Neuron (in vitro differentiated cells): ENCODE measurements at regions not wholly inside any gene's neighbourhood (a gene's known extent, or its start where the extent isn't known, plus 50 kb on each side); places are given as distances from the start of the nearest gene placed in this dataset.
"Not testable (repeated sequence)": the region's sequence is repeated elsewhere in the genome, so short reads cannot be mapped to it uniquely, and the experiment has no call there.

Experiments
- H2AFZ ChIP-seq: one replicate; pipeline ENCODE4 v1.6.1; 2013; ENCODE audit warnings: low read depth, mild to moderate bottlenecking, inconsistent platforms, low read length, moderate library complexity
- H3K27me3 ChIP-seq: one replicate; pipeline ENCODE4 v1.6.1; 2013; ENCODE audit warnings: low read length; ENCODE audit not compliant: insufficient read depth
- H3K36me3 ChIP-seq: one replicate; pipeline ENCODE4 v1.6.1; 2013; ENCODE audit warnings: low read length; ENCODE audit not compliant: insufficient read depth
- H3K4me1 ChIP-seq: one replicate; pipeline ENCODE4 v1.6.1; 2013; ENCODE audit warnings: low read length; ENCODE audit not compliant: insufficient read depth
- H3K4me3 ChIP-seq: 2 replicates; pipeline ENCODE4 v1.5.1; 2013; ENCODE audit warnings: mild to moderate bottlenecking, low read length, moderate library complexity
- H3K9me3 ChIP-seq: one replicate; pipeline ENCODE4 v1.6.1; 2013; ENCODE audit warnings: low read length

DNA sequence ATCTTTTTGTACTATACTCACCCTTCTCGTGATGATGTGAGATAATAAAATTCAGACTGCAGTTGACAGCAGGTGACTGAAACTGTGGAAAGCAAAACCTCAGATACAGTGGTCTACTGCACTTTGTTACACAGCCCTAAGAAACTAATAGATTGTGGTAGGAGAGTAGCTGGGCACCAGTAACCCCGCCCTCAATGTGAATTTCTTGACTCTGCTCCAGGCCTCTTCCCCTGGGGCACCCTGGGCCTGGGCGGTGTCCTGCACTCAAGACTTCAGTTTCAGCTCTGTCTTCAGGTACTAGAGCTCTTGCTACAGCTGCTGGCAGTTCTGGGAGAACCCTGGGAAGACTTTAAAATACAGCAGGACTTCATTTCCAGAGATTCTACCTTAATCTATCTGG lies 197.6 kb upstream of the AVPR1A start:
- Histone ChIP-seq H3K27me3 (no peaks in the 10 kb centered on the region), H3K9me3 (no peaks in the 10 kb centered on the region), H3K4me1 (no peaks in the 10 kb centered on the region), H3K36me3 (no peaks in the 10 kb centered on the region), H3K4me3 (no peak overlapping the region), H2AFZ (no peak overlapping the region)

DNA sequence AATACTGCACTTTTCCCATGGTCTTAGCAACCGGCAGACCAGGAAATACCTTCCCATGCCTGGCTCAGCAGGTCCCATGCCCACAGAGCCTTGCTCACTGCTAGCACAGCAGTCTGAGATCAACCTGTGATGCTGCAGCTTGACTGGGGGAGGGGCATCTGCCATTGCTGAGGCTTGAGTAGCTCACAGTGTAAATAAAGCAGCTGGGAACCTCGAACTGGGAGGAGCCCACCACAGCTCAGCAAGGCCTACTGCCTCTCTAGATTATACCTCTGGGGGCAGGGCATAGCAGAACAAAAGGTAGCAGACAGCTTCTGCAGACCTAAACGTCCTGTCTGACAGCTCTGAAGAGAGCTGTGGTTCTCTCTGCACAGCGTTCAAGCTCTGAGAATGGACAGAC lies 186.2 kb upstream of the AVPR1A start:
- H3K4me1 ChIP-seq, H3K4me3 ChIP-seq, H3K9me3 ChIP-seq, H2AFZ ChIP-seq, H3K27me3 ChIP-seq, H3K36me3 ChIP-seq: not testable (repeated sequence)

DNA sequence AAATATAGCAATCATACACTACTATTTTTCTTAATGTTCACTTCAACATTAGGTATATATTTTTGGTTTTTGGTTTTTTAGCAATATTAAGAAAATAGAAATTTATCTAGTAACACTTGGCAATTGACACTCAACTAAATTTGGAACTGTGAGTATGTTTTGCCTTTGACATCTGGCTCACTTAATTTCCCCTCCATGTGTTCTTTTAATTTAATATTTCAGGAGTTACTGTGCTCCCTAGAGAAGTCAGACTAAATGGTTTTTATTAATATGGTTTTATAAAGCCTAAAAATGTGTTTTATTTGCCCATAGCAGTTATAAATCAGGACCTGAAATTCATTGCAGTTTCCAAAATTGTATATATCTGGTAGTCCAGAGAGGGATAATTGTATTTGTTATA lies 175.3 kb upstream of the AVPR1A start:
- H3K27me3 ChIP-seq = no peaks in the 10 kb centered on the region
- H2AFZ ChIP-seq = no peak overlapping the region
- H3K4me3 ChIP-seq = no peak overlapping the region
- H3K4me1 ChIP-seq = no peaks in the 10 kb centered on the region
- H3K36me3 ChIP-seq = no peaks in the 10 kb centered on the region
- H3K9me3 ChIP-seq = no peaks in the 10 kb centered on the region

DNA sequence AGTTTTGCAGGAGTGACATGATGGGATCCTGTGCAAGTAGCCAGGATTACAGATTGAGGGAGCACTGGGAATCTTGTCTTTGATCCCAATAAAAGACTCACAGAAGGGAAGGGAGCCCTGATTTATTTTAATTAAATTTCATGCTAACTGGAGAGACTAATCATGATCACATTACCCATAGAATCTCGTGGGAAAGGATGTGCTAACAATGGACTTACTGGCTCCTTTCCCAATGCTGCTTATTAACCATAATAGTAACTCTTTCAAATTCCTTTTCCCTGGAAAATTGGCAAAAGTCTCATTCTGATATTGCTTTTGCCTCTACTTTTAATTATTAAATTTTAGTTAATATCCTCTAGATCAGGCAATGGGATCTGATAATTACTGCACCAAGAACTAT lies 174.8 kb upstream of the AVPR1A start:
- Histone ChIP-seq H2AFZ (no peak overlapping the region), H3K36me3 (no peaks in the 10 kb centered on the region), H3K27me3 (no peaks in the 10 kb centered on the region), H3K4me1 (no peaks in the 10 kb centered on the region), H3K4me3 (no peak overlapping the region), H3K9me3 (no peaks in the 10 kb centered on the region)

DNA sequence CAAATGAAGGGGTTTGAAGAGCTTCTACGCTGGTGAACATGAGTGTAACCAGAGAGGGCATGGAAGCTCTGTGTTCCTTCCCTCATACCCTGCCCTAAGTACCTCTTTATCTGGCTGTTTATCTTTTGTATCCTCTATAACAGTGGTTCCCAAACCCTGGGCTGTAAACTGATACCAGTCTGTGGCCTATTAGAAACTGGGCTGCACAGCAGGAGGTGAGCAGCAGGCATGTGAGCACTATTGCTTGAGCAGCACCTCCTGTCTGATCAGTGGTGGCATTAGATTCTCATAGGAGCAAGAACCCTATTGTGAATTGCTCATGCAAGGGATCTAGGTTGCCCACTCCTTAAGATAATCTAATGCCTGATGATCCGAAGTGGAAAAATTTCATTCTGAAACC lies 172.9 kb upstream of the AVPR1A start:
- Histone ChIP-seq H2AFZ (no peak overlapping the region), H3K9me3 (no peaks in the 10 kb centered on the region), H3K4me1 (no peaks in the 10 kb centered on the region), H3K27me3 (no peaks in the 10 kb centered on the region), H3K36me3 (no peaks in the 10 kb centered on the region), H3K4me3 (no peak overlapping the region)

DNA sequence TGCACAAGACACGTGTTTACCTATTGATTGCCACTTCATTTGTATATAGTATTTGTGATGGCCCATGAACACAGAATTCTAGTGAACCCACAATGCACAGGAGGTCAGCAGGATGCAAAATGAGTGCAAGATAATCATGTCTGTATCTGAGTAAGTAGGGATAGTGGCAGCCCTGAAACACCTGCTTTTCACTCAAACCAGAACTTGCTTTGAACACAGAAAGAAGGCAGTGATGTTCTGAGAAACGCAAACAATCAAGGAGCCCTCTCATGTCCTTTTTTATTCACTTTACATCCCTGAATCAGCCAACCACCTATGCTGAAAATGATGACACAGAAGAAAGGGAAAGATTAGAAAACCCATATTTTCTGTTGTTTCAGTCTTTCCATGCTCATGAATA lies 170.4 kb upstream of the AVPR1A start:
- Histone ChIP-seq H3K9me3 (no peaks in the 10 kb centered on the region), H3K27me3 (no peaks in the 10 kb centered on the region), H3K4me1 (no peaks in the 10 kb centered on the region), H2AFZ (no peak overlapping the region), H3K36me3 (no peaks in the 10 kb centered on the region), H3K4me3 (no peak overlapping the region)

DNA sequence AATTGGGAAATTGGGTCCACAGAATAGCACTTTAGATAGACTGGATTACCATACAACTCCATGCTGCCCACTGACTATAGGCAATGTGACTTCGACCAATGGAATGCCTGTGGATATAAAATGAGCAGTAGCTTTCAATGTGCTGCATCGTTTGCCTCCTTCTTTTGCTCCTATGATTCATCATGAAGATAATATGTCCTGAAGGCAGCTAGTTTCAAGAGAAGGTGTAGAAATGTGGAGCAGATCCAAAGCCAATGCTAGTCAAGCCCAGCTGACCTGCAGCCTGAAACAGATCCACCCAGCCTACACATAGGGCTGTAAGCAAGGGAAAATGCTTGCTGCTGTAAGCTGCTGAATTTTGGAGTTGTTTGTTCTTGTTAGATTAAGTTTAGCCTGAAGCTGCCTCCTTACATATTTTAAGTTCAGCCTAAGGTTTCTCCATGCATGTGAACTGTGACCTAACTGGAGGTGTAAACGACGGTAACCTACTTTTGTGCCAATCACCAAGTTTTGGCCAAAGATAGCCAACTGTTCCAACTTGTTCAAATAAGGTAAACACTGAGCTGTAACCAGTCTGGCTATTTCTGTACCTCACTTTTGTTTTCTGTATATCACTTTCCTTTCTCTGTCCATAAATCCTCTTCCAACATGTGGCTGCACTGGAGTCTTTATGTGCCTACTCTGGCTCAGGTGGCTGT lies 169.1 kb upstream of the AVPR1A start:
- Histone ChIP-seq H3K36me3 (no peaks in the 10 kb centered on the region), H3K4me1 (no peaks in the 10 kb centered on the region), H3K4me3 (no peak overlapping the region), H3K9me3 (no peaks in the 10 kb centered on the region), H2AFZ (no peak overlapping the region), H3K27me3 (no peaks in the 10 kb centered on the region)

DNA sequence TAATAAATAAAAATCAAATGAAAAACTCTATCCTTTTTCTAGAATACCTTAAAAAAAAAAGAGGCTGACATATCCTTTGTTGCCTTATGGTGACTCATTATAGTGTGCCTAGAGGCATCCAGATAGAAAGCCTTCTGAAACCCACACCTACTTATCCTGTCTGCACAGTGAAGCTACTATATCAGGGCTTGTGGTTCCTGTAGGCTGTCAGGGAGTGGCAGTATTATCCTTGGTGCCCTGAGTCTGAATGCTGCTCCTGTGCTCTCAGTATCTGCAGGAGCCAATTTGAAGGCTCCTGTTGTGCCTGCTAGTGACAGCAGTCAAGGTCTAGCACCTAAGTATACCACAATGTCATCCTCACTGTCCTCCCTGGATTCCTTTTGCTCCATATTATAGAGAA lies 168.4 kb upstream of the AVPR1A start:
- Histone ChIP-seq H3K4me3 (no peak overlapping the region), H2AFZ (no peak overlapping the region), H3K36me3 (no peaks in the 10 kb centered on the region), H3K9me3 (no peaks in the 10 kb centered on the region), H3K4me1 (no peaks in the 10 kb centered on the region), H3K27me3 (no peaks in the 10 kb centered on the region)

DNA sequence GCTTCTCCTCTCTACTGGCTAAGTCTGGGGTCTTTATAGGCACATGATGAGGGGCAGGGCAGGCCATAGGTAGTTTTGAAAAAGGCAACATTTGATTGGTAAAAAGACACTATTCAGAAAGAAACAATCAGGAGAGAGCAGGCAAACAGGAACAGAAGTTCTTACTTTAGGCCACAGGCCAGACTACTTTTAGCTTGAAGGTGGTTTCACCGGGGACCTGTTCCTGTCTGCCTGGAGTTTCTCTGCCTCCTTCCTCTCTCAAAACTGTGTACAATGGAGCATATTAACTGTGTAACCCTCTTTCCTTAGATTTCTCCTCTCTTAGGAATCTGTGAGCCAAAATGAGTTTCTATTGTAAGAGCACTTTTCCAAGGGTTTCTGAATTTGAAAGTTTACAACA lies 167.9 kb upstream of the AVPR1A start:
- Histone ChIP-seq H3K9me3 (no peaks in the 10 kb centered on the region), H3K27me3 (no peaks in the 10 kb centered on the region), H3K4me1 (no peaks in the 10 kb centered on the region), H2AFZ (no peak overlapping the region), H3K36me3 (no peaks in the 10 kb centered on the region), H3K4me3 (no peak overlapping the region)

DNA sequence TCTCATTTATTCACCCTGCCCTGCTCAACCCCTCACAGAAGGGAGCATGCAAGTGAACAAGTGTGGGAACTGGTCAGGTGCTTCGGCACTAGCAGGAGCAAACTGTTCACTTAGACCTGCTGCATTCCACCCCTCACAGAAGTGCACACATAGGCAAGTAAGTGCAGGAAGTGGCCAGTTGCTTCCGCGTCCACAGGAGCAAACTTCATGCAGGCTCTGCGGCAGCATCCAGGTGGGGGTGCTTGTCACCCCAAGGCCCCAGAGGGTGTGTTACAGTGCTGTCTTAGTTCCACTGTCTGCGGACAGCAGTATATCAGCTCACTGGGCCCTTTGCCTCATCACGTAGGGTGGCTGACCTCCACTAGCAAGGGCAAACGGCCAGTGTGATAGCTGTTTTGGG lies 167.3 kb upstream of the AVPR1A start:
- H2AFZ ChIP-seq = no peak overlapping the region
- H3K4me3 ChIP-seq = no peak overlapping the region
- H3K4me1 ChIP-seq = no peaks in the 10 kb centered on the region
- H3K9me3 ChIP-seq = no peaks in the 10 kb centered on the region
- no peaks in the 10 kb centered on the region for H3K27me3 ChIP-seq
- no peaks in the 10 kb centered on the region for H3K36me3 ChIP-seq

DNA sequence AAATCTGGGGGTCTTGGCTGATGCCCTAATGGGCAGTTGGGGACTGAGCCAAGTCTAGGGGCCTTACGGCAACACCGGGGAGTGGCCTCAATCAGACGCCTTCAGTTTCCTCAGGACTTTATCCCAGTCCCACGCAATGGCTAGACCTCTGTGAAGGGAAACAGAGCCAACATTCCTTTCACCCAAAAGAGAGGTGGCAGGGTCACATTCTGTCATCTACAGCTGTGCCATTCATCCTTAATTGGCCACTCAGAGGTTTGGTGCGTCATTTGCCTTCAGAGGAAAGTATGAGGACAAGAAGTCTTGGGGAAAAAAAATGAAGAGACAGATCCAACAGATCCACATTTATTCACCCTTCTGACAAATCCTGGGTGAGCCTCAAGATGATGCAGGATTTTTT lies 166.9 kb upstream of the AVPR1A start:
- no peaks in the 10 kb centered on the region for H3K9me3 ChIP-seq
- H3K4me1 ChIP-seq = no peaks in the 10 kb centered on the region
- H3K36me3 ChIP-seq = no peaks in the 10 kb centered on the region
- no peak overlapping the region for H2AFZ ChIP-seq
- H3K27me3 ChIP-seq = no peaks in the 10 kb centered on the region
- no peak overlapping the region for H3K4me3 ChIP-seq

DNA sequence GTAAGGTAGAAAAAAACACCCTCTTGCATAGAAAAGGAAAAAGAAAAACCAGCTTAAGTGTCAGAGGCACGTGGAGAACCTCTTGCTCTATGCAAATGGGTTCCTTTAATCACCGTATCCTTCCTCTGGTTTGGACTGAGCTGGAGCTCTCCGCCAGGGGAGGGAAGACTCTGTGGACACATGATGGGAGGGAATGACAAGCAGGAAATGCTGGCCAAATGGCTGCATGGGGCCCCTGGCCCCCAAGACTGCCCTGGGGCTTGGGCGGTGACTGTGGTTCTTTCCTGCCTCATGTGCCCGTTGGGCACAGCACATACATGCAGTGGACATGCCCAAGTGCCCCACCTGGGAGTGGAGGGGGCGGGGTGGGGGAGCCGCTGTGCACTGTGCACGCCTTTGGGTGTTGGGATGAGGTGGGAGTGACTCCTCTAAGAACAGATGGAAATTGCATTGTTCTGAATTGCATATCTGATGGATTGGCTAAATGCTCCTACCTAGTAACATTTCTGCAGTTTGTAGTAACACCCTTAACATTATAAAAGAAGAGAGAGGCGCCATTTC lies 166.4 kb upstream of the AVPR1A start:
- Histone ChIP-seq H3K4me3 (no peak overlapping the region), H3K9me3 (no peaks in the 10 kb centered on the region), H3K36me3 (no peaks in the 10 kb centered on the region), H3K27me3 (no peaks in the 10 kb centered on the region), H2AFZ (no peak overlapping the region), H3K4me1 (no peaks in the 10 kb centered on the region)

DNA sequence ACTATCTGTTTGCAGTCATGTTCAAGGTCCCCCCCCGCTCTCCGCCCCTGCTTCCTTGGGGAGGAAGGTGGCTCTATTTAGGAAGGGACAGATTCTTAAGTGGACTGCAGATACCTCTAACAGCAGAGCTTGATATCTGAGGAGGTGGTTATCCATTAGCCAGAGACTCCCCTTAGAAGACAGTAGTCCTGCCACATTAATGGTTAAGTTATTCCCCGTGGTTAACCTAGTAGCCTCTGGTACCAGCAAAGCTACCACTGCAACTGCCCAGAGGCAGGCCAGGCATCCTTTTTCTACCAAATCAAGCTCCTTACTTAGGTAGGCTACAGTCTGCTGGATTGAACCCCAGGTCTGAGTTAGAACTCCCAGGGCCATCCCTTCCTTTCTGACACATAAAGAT lies 162.1 kb upstream of the AVPR1A start:
- Histone ChIP-seq H3K36me3 (no peaks in the 10 kb centered on the region), H3K9me3 (no peaks in the 10 kb centered on the region), H3K4me1 (no peaks in the 10 kb centered on the region), H3K27me3 (no peaks in the 10 kb centered on the region), H3K4me3 (no peak overlapping the region), H2AFZ (no peak overlapping the region)

DNA sequence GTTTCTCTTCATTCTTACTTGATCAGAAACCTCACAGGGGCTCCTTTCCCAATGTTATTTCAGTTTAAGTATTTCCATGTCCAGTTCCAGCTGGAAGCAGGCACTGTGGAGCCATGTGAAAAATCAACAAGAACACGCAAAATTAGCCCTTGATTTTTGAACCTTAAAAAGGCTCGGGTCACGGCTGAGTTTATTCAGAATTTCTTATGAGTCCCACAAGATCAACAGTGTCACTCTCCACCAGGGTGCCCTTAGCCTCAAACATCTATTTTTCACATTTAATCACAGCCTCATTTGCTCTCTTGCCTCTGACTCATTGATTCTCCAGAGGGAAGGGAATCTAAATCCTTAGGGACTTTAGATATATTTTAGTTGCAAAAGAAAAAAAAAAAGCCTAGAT lies 157.7 kb upstream of the AVPR1A start:
- Histone ChIP-seq H3K4me1 (peaks cover 3% of the 10 kb centered on the region), H3K27me3 (no peaks in the 10 kb centered on the region), H3K36me3 (no peaks in the 10 kb centered on the region), H2AFZ (no peak overlapping the region), H3K9me3 (no peaks in the 10 kb centered on the region), H3K4me3 (no peak overlapping the region)
